HG03045 (cell line): ENCODE measurements at regions not wholly inside any gene's neighbourhood (a gene's known extent, or its start where the extent isn't known, plus 50 kb on each side); places are given as distances from the start of the nearest gene placed in this dataset.

Experiments used
- ATAC-seq: cut with Tn5 transposase; IDR thresholded peaks from one replicate; pipeline ENCODE4 v1.9.1; 2021; ENCODE audit warnings: mild to moderate bottlenecking, moderate library complexity; ENCODE audit not compliant: unreplicated experiment

- ATAC-seq = no peak
Measured at GRCh38 chr12:86376052-86376451, 119.9 kb upstream of the MGAT4C start.

- ATAC-seq = no peak
Measured at GRCh38 chr12:86373813-86374212, 117.6 kb upstream of the MGAT4C start.

GRCh38 chr12:86367137-86367536 lies 110.9 kb upstream of the MGAT4C start:
- ATAC-seq = no peak

- ATAC-seq = no peak
Measured at GRCh38 chr12:86349196-86349595, 93.0 kb upstream of the MGAT4C start.

- ATAC-seq = no peak
Measured at GRCh38 chr12:86333955-86334522, 77.8 kb upstream of the MGAT4C start.

GRCh38 chr12:86331457-86331856 lies 75.3 kb upstream of the MGAT4C start:
- no peak for ATAC-seq

- ATAC-seq = no peak
Measured at GRCh38 chr12:86331012-86331411, 74.8 kb upstream of the MGAT4C start.

- no peak for ATAC-seq
Measured at GRCh38 chr12:86312232-86312631, 56.0 kb upstream of the MGAT4C start.
